SK-N-MC (cell line): ENCODE measurements at regions not wholly inside any gene's neighbourhood (a gene's known extent, or its start where the extent isn't known, plus 50 kb on each side); places are given as distances from the start of the nearest gene placed in this dataset.

Experiments
- EZH2 ChIP-seq: fragments of 200-600 bp; sonication (generic); IDR thresholded peaks from one replicate; pipeline ENCODE4 v1.6.1; 2017; ENCODE audit warnings: antibody characterized with exemption
- FOXP2 ChIP-seq: optimal IDR thresholded peaks from 2 replicates; pipeline ENCODE3; 2011; ENCODE audit warnings: mild to moderate bottlenecking, moderate library complexity; ENCODE audit not compliant: insufficient read depth; ENCODE audit errors: extremely low read length, control extremely low read depth
- POLR2AphosphoS5 ChIP-seq: IDR thresholded peaks from 2 replicates; pipeline ENCODE4 v1.6.1; 2012; ENCODE audit warnings: mild to moderate bottlenecking, low read depth, low read length, borderline replicate concordance

DNA sequence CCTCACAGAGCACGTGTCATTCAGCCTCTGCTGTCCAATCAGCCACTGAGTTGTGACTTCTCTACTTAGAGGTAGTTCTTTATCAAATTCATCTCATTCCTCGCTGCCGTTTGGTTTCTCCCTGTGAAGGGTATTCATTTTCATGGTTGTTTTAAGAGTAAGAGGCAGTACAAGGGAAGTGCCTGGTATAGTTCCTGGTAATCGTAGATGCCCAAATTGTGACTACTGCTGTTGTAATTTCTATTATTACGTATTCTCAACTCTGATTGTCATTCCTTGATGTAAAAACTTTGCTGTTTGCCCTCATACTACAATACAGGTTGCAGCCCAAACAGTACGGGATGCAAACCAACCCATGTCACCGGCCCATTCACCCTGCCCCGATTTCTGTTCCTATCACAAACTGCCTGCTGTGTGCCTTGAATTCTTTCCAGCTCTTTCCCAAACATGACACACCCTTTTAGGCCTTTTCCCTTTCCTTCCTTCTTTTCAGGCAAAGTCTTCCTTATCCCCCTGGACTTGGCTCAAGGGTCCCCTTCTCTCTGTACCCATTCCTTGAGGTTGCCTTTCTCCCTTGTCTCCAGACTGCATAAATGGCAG is 93.0 kb downstream of the SLC25A47 start:
- TF ChIP-seq EZH2 (no peak), POLR2AphosphoS5 (no peak), FOXP2 (no peak)
